Smooth muscle cell (in vitro differentiated cells): ENCODE measurements at regions not wholly inside any gene's neighbourhood (a gene's known extent, or its start where the extent isn't known, plus 50 kb on each side); places are given as distances from the start of the nearest gene placed in this dataset.

ENCODE experiments used
- DNase-seq: peaks from one replicate; lab custom pipeline; 2025; ENCODE audit not compliant: unreplicated experiment; lab: John Stamatoyannopoulos, UW
- H2AFZ ChIP-seq: fragments of 200-600 bp; sonication (generic); 2 replicates; pipeline ENCODE4 v1.6.0; 2016; ENCODE audit warnings: antibody characterized with exemption, low read depth, mild to moderate bottlenecking
- H3F3A ChIP-seq: fragments of 200-600 bp; sonication (generic); 2 replicates; pipeline ENCODE4 v1.6.0; 2017; ENCODE audit warnings: antibody characterized with exemption, low read depth
- H3K27ac ChIP-seq: fragments of 200-600 bp; sonication (generic); 2 replicates; pipeline ENCODE4 v1.5.1; 2016; ENCODE audit warnings: low read depth, mild to moderate bottlenecking
- H3K27me3 ChIP-seq: fragments of 200-600 bp; sonication (generic); 2 replicates; pipeline ENCODE4 v1.6.1; 2016; ENCODE audit warnings: low read depth, mild to moderate bottlenecking
- H3K36me3 ChIP-seq: fragments of 200-600 bp; sonication (generic); 2 replicates; pipeline ENCODE4 v1.5.1; 2016; ENCODE audit warnings: low read depth
- H3K4me1 ChIP-seq: fragments of 200-600 bp; sonication (generic); 2 replicates; pipeline ENCODE4 v1.5.1; 2016; ENCODE audit warnings: low read depth
- H3K4me2 ChIP-seq: fragments of 200-600 bp; sonication (generic); 2 replicates; pipeline ENCODE4 v1.6.0; 2016; ENCODE audit warnings: mild to moderate bottlenecking
- H3K4me3 ChIP-seq: fragments of 200-600 bp; sonication (generic); 2 replicates; pipeline ENCODE4 v1.5.1; 2016; ENCODE audit warnings: mild to moderate bottlenecking
- H3K79me2 ChIP-seq: fragments of 200-600 bp; sonication (generic); 2 replicates; pipeline ENCODE4 v1.6.0; 2016; ENCODE audit warnings: low read depth, mild to moderate bottlenecking
- H3K9ac ChIP-seq: fragments of 200-600 bp; sonication (generic); 2 replicates; pipeline ENCODE4 v1.6.0; 2016; ENCODE audit warnings: low read depth
- H3K9me3 ChIP-seq: fragments of 200-600 bp; sonication (generic); replicated peaks from 2 replicates; pipeline ENCODE4 v1.5.1; 2016; ENCODE audit warnings: low read depth
- H4K20me1 ChIP-seq: fragments of 200-600 bp; sonication (generic); 2 replicates; pipeline ENCODE4 v1.6.0; 2016; ENCODE audit warnings: low read depth
- CTCF ChIP-seq: fragments of 200-600 bp; sonication (generic); IDR thresholded peaks from 2 replicates; pipeline ENCODE4 v1.5.1; 2017; ENCODE audit warnings: borderline replicate concordance, mild to moderate bottlenecking, antibody characterized with exemption; ENCODE audit not compliant: insufficient read depth, poor library complexity, severe bottlenecking
- WGBS: methylation state at CpG from one replicate; pipeline ENCODE4 v1.1.7; 2016; ENCODE audit warnings: low lambda C conversion rate; 5-methylcytosine and 5-hydroxymethylcytosine counted together

GRCh38 chr17:27385626-27386025, 70.6 kb upstream of the KSR1 start:
- H3K9ac ChIP-seq, result no peak overlapping the region
- H3K36me3 ChIP-seq, result no peaks in the 10 kb centered on the region
- H3K4me3 ChIP-seq, result no peak overlapping the region
- 100% methylated on average over 1 of the region's 1 CpG for WGBS
- H3K27ac ChIP-seq, result no peak overlapping the region
- H3K79me2 ChIP-seq, result no peaks in the 10 kb centered on the region
- no peaks in the 10 kb centered on the region for H3K9me3 ChIP-seq
- no peak for DNase-seq
- H4K20me1 ChIP-seq, result no peaks in the 10 kb centered on the region
- H3K27me3 ChIP-seq, result no peaks in the 10 kb centered on the region
- no peaks in the 10 kb centered on the region for H3K4me1 ChIP-seq
- no peak for TF ChIP-seq CTCF
- H3K4me2 ChIP-seq, result no peak overlapping the region
- H2AFZ ChIP-seq, result no peak overlapping the region
- H3F3A ChIP-seq, result no peaks in the 10 kb centered on the region

GRCh38 chr17:27386206-27387075, 69.8 kb upstream of the KSR1 start:
- no peak overlapping the region for H3K4me2 ChIP-seq
- no peak for DNase-seq
- no peak for TF ChIP-seq CTCF
- H3K27me3 ChIP-seq, result no peaks in the 10 kb centered on the region
- H3K36me3 ChIP-seq, result no peaks in the 10 kb centered on the region
- H3K9ac ChIP-seq, result no peak overlapping the region
- H3K27ac ChIP-seq, result no peak overlapping the region
- H3F3A ChIP-seq, result no peaks in the 10 kb centered on the region
- H3K4me1 ChIP-seq, result no peaks in the 10 kb centered on the region
- H3K4me3 ChIP-seq, result no peak overlapping the region
- H4K20me1 ChIP-seq, result no peaks in the 10 kb centered on the region
- 96% methylated on average over 12 of the region's 12 CpGs for WGBS
- H3K9me3 ChIP-seq, result no peaks in the 10 kb centered on the region
- no peak overlapping the region for H2AFZ ChIP-seq
- H3K79me2 ChIP-seq, result no peaks in the 10 kb centered on the region

GRCh38 chr17:27389542-27390140, 66.6 kb upstream of the KSR1 start:
- Histone ChIP-seq H2AFZ (no peak overlapping the region), H3F3A (no peaks in the 10 kb centered on the region), H3K27ac (no peak overlapping the region), H3K4me1 (no peaks in the 10 kb centered on the region), H3K79me2 (no peaks in the 10 kb centered on the region), H3K27me3 (no peaks in the 10 kb centered on the region), H3K9me3 (no peaks in the 10 kb centered on the region), H3K4me2 (no peak overlapping the region), H3K9ac (no peak overlapping the region), H4K20me1 (no peaks in the 10 kb centered on the region), H3K36me3 (no peaks in the 10 kb centered on the region), H3K4me3 (no peak overlapping the region)
- WGBS, result 94% methylated on average over 4 of the region's 4 CpGs
- TF ChIP-seq CTCF, result no peak
- DNase-seq, result no peak

- Histone ChIP-seq H3K27me3 (no peaks in the 10 kb centered on the region), H3K36me3 (no peaks in the 10 kb centered on the region), H3K9ac (no peak overlapping the region), H3K79me2 (no peaks in the 10 kb centered on the region), H3K4me3 (no peak overlapping the region), H3K27ac (no peak overlapping the region), H3F3A (no peaks in the 10 kb centered on the region), H3K4me2 (no peak overlapping the region), H4K20me1 (no peaks in the 10 kb centered on the region), H2AFZ (no peak overlapping the region), H3K9me3 (no peaks in the 10 kb centered on the region), H3K4me1 (no peaks in the 10 kb centered on the region)
- TF ChIP-seq CTCF, result no peak
- 81% methylated on average over 8 of the region's 8 CpGs for WGBS
- DNase-seq, result no peak
Observed at GRCh38 chr17:27390540-27390939, 65.7 kb upstream of the KSR1 start.
